ENCODE measurements at regions not wholly inside any gene's neighbourhood (a gene's known extent, or its start where the extent isn't known, plus 50 kb on each side); places are given as distances from the start of the nearest gene placed in this dataset.

DNA sequence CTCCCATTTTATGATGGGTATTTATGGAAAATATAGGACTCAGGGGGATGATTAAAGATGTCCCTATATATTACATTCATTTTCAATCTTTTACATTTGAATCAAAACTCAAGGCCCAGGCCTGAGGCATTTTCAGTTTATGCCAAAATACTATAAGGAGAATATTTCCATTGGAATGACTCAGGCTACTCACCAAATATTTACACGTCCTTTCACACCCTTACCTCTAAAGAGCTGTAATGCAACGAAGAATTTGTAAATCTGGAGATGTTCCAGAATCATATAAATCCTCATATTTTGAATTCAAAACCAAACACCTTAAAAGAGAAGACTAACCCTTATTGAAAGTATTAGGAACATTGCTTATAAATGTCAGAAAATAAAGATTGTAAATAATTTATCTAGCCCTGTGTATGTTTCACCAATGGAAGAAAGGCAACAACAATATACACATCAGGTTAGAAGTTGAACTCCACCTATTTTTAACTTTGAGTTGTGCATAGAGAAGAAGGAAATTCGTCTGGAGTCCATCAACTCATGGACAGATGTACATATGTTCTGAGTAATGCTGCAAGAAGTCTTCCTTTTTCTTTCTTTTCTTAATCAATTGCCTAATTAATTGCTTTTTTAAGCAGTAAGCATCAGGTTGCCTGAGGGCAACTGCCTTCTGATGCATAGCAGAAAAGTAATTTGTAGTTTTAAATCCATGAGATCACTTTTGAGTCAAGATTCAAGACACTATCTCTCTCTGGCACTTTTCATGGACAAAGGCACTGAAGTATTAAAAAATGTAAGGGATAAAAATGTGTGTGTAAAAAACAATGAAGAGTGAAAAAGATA, 579.3 kb upstream of the RGMB start:
- Mint-ChIP-seq H3K36me3 (ENCODE audit: low read depth) (no peaks in the 10 kb centered on the region), H3K4me3 (no peak overlapping the region), H3K9me3 (no peaks in the 10 kb centered on the region), H3K27ac (no peak overlapping the region), H3K27me3 (no peaks in the 10 kb centered on the region), H3K4me1 (ENCODE audit: low read depth) (no peaks in the 10 kb centered on the region)
- TF ChIP-seq, protein P1, sequence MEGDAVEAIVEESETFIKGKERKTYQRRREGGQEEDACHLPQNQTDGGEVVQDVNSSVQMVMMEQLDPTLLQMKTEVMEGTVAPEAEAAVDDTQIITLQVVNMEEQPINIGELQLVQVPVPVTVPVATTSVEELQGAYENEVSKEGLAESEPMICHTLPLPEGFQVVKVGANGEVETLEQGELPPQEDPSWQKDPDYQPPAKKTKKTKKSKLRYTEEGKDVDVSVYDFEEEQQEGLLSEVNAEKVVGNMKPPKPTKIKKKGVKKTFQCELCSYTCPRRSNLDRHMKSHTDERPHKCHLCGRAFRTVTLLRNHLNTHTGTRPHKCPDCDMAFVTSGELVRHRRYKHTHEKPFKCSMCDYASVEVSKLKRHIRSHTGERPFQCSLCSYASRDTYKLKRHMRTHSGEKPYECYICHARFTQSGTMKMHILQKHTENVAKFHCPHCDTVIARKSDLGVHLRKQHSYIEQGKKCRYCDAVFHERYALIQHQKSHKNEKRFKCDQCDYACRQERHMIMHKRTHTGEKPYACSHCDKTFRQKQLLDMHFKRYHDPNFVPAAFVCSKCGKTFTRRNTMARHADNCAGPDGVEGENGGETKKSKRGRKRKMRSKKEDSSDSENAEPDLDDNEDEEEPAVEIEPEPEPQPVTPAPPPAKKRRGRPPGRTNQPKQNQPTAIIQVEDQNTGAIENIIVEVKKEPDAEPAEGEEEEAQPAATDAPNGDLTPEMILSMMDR (IDR thresholded peaks at IDR 0.05), result no peak
- Histone ChIP-seq H3K36me3 (ENCODE audit: insufficient read depth, low read length) (no peaks in the 10 kb centered on the region), H3K9me3 (ENCODE audit: control insufficient read depth in 1 of 2, insufficient read depth in 1 of 2, low read length in 2 of 2) (no peaks in the 10 kb centered on the region), H3K27ac (ENCODE audit: low read depth in 1 of 2, low read length in 2 of 2) (no peak overlapping the region), H3K4me3 (ENCODE audit: low read length) (no peak overlapping the region), H3K4me1 (ENCODE audit: insufficient read depth, low read length) (no peaks in the 10 kb centered on the region), H3K27me3 (ENCODE audit: control insufficient read depth in 1 of 2, insufficient read depth in 2 of 2, low read length in 2 of 2) (no peaks in the 10 kb centered on the region)
- intact Hi-C loops (cut with DNase I, micrococcal nuclease), result no loop called here
- ATAC-seq (ENCODE audit: poor library complexity) (no peak), DNase-seq (no peak)
- ChIA-PET CTCF (no interaction called here), POLR2A (no interaction called here)

GRCh38 chr5:98200726-98201541, 572.5 kb upstream of the RGMB start:
- Histone ChIP-seq H3K27me3 (ENCODE audit: control insufficient read depth in 1 of 2, insufficient read depth in 2 of 2, low read length in 2 of 2) (no peaks in the 10 kb centered on the region), H3K27ac (ENCODE audit: low read depth in 1 of 2, low read length in 2 of 2) (no peak overlapping the region), H3K36me3 (ENCODE audit: insufficient read depth, low read length) (no peaks in the 10 kb centered on the region), H3K4me3 (ENCODE audit: low read length) (no peak overlapping the region), H3K9me3 (ENCODE audit: control insufficient read depth in 1 of 2, insufficient read depth in 1 of 2, low read length in 2 of 2) (no peaks in the 10 kb centered on the region), H3K4me1 (ENCODE audit: insufficient read depth, low read length) (no peaks in the 10 kb centered on the region)
- H3K27ac Mint-ChIP-seq, result no peak overlapping the region
- DNase-seq (no peak), ATAC-seq (ENCODE audit: poor library complexity) (no peak)
- H3K4me3 Mint-ChIP-seq, result no peak overlapping the region
- H3K9me3 Mint-ChIP-seq, result no peaks in the 10 kb centered on the region
- intact Hi-C loops (cut with DNase I, micrococcal nuclease), result no loop called here
- ChIA-PET CTCF (no interaction called here), POLR2A (no interaction called here)
- H3K4me1 Mint-ChIP-seq (ENCODE audit: low read depth), result no peaks in the 10 kb centered on the region
- peaks cover 6% of the 10 kb centered on the region for H3K27me3 Mint-ChIP-seq
- no peaks in the 10 kb centered on the region for H3K36me3 Mint-ChIP-seq (ENCODE audit: low read depth)
- TF ChIP-seq, protein P1 (IDR thresholded peaks at IDR 0.05), result no peak

- TF ChIP-seq, protein P1 (IDR thresholded peaks at IDR 0.05), result no peak
- H3K9me3 ChIP-seq (ENCODE audit: control insufficient read depth in 1 of 2, insufficient read depth in 1 of 2, low read length in 2 of 2), result no peaks in the 10 kb centered on the region
- no peak overlapping the region for H3K27ac ChIP-seq (ENCODE audit: low read depth in 1 of 2, low read length in 2 of 2)
- ChIA-PET POLR2A (no interaction called here), CTCF (no interaction called here)
- H3K4me1 ChIP-seq (ENCODE audit: insufficient read depth, low read length), result no peaks in the 10 kb centered on the region
- no peaks in the 10 kb centered on the region for H3K36me3 Mint-ChIP-seq (ENCODE audit: low read depth)
- no peaks in the 10 kb centered on the region for H3K36me3 ChIP-seq (ENCODE audit: insufficient read depth, low read length)
- no peaks in the 10 kb centered on the region for H3K9me3 Mint-ChIP-seq
- peaks cover 6% of the 10 kb centered on the region for H3K27me3 Mint-ChIP-seq
- H3K27me3 ChIP-seq (ENCODE audit: control insufficient read depth in 1 of 2, insufficient read depth in 2 of 2, low read length in 2 of 2), result no peaks in the 10 kb centered on the region
- H3K4me1 Mint-ChIP-seq (ENCODE audit: low read depth), result no peaks in the 10 kb centered on the region
- ATAC-seq (ENCODE audit: poor library complexity), result no peak
- DNase-seq, result no peak
- no peak overlapping the region for H3K4me3 Mint-ChIP-seq
- no peak overlapping the region for H3K27ac Mint-ChIP-seq
- no peak overlapping the region for H3K4me3 ChIP-seq (ENCODE audit: low read length)
- intact Hi-C loops (cut with DNase I, micrococcal nuclease), result no loop called here
Measured at GRCh38 chr5:98204798-98205197, 568.7 kb upstream of the RGMB start.
